GM18498 (cell line): ENCODE measurements at regions not wholly inside any gene's neighbourhood (a gene's known extent, or its start where the extent isn't known, plus 50 kb on each side); places are given as distances from the start of the nearest gene placed in this dataset.
"Not testable (repeated sequence)": the region's sequence is repeated elsewhere in the genome, so short reads cannot be mapped to it uniquely, and the experiment has no call there.

Source experiments
- ATAC-seq: cut with Tn5 transposase; IDR thresholded peaks from one replicate; pipeline ENCODE4 v1.9.1; 2021; ENCODE audit warnings: mild to moderate bottlenecking, moderate library complexity; ENCODE audit not compliant: unreplicated experiment

GRCh38 chr7:149714081-149714909, 59.1 kb downstream of the ZNF467 start:
- ATAC-seq, result peak; percentile 96

GRCh38 chr7:149713731-149714068, 59.7 kb downstream of the ZNF467 start:
- ATAC-seq, result no peak

- ATAC-seq, result no peak
Observed at GRCh38 chr7:149713061-149713730, 60.2 kb downstream of the ZNF467 start.

- no peak for ATAC-seq
Observed at GRCh38 chr7:149708026-149708425, 65.4 kb downstream of the ZNF467 start.

- no peak for ATAC-seq
Observed at GRCh38 chr7:149707448-149707886, 65.9 kb downstream of the ZNF467 start.

- ATAC-seq, result no peak
Observed at GRCh38 chr7:149706398-149706797, 67.0 kb downstream of the ZNF467 start.

GRCh38 chr7:149704507-149704906, 68.9 kb downstream of the ZNF467 start:
- ATAC-seq, result no peak

- ATAC-seq, result no peak
Observed at GRCh38 chr7:149703044-149703650, 70.2 kb downstream of the ZNF467 start.

- ATAC-seq, result no peak
Observed at GRCh38 chr7:149701495-149702240, 71.7 kb downstream of the ZNF467 start.

GRCh38 chr7:149697767-149698166, 75.6 kb downstream of the ZNF467 start:
- ATAC-seq, result not testable (repeated sequence)

GRCh38 chr7:149696280-149696679, 77.1 kb downstream of the ZNF467 start:
- no peak for ATAC-seq

GRCh38 chr7:149692557-149692982, 80.8 kb downstream of the ZNF467 start:
- ATAC-seq, result no peak

GRCh38 chr7:149692056-149692455, 81.3 kb downstream of the ZNF467 start:
- ATAC-seq, result no peak

- ATAC-seq, result no peak
Observed at GRCh38 chr7:149690688-149691446, 82.5 kb downstream of the ZNF467 start.

- ATAC-seq, result no peak
Observed at GRCh38 chr7:149689291-149689721, 84.1 kb downstream of the ZNF467 start.

- ATAC-seq, result no peak
Observed at GRCh38 chr7:149688836-149689235, 84.6 kb downstream of the ZNF467 start.

GRCh38 chr7:149687820-149688219, 85.6 kb downstream of the ZNF467 start:
- not testable (repeated sequence) for ATAC-seq

- no peak for ATAC-seq
Observed at GRCh38 chr7:149686449-149686848, 86.9 kb downstream of the ZNF467 start.

- no peak for ATAC-seq
Observed at GRCh38 chr7:149686011-149686410, 87.4 kb downstream of the ZNF467 start.

- ATAC-seq, result no peak
Observed at GRCh38 chr7:149685455-149685854, 87.9 kb downstream of the ZNF467 start.
